ENCODE measurements at regions not wholly inside any gene's neighbourhood (a gene's known extent, or its start where the extent isn't known, plus 50 kb on each side); places are given as distances from the start of the nearest gene placed in this dataset.

GRCh38 chr18:41324934-41325333 is 630.1 kb upstream of the PIK3C3 start:
- Histone ChIP-seq H3K27ac (ENCODE audit: control insufficient read depth, insufficient read depth) (no peak overlapping the region), H3K9ac (ENCODE audit: control insufficient read depth, insufficient read depth, low read length) (no peak overlapping the region), H3K4me1 (ENCODE audit: control insufficient read depth, insufficient read depth, low read length) (no peaks in the 10 kb centered on the region), H3K36me3 (ENCODE audit: control insufficient read depth in 2 of 2, insufficient read depth in 2 of 2, low read length in 1 of 2) (no peaks in the 10 kb centered on the region), H4K20me1 (ENCODE audit: control insufficient read depth, insufficient read depth) (no peaks in the 10 kb centered on the region), H3K9me3 (replicated peaks; ENCODE audit: control insufficient read depth, insufficient read depth, low read length) (no peaks in the 10 kb centered on the region), H3K27me3 (replicated peaks in 1 of 2; ENCODE audit: control insufficient read depth in 2 of 2, insufficient read depth in 2 of 2, low read length in 1 of 2) (no peaks in the 10 kb centered on the region), H3K79me2 (ENCODE audit: control insufficient read depth, insufficient read depth, low read length) (no peaks in the 10 kb centered on the region), H3K4me2 (ENCODE audit: control insufficient read depth, insufficient read depth) (no peak overlapping the region), H3K4me3 (no peak overlapping the region), H2AFZ (ENCODE audit: control insufficient read depth, low read depth, low read length) (no peak overlapping the region)
- ChIA-PET SMC1A (ENCODE audit: uncharacterized antibody, unreplicated experiment) (no interaction called here), POLR2A (no interaction called here), RAD21 (ENCODE audit: unreplicated experiment) (no interaction called here), CTCF (no interaction called here)
- no peak for TF ChIP-seq TBL1XR1 (IDR thresholded peaks at IDR 0.05; ENCODE audit: low read depth, low read length)
- WGBS (ENCODE audit: insufficient coverage, insufficient replicate concordance, low lambda C conversion rate, missing lambda C conversion rate), result 14% methylated on average over 2 of the region's 2 CpGs
- in situ Hi-C loops (cut with MboI), result no loop called here
- no peak for ATAC-seq
- BruUV-seq (replicated peaks), result no TSS peak
- DNase-seq (ENCODE audit: low read depth, low spot score), result no peak
- intact Hi-C loops (cut with micrococcal nuclease; ENCODE audit: unreplicated experiment), result no loop called here
- FAIRE-seq, result no peak

GRCh38 chr18:41324020-41324791 is 630.8 kb upstream of the PIK3C3 start:
- RAD21 ChIA-PET (ENCODE audit: unreplicated experiment), result no interaction called here
- POLR2A ChIA-PET, result interaction anchor here (0.6 kb wide), 1 partner anchor 18 kb away, joined by 3 read pairs; no protein-coding TSS in a partner anchor
- CTCF ChIA-PET, result no interaction called here
- Histone ChIP-seq H2AFZ (ENCODE audit: control insufficient read depth, low read depth, low read length) (no peak overlapping the region), H3K79me2 (ENCODE audit: control insufficient read depth, insufficient read depth, low read length) (no peaks in the 10 kb centered on the region), H3K9ac (ENCODE audit: control insufficient read depth, insufficient read depth, low read length) (no peak overlapping the region), H3K4me3 (no peak overlapping the region), H3K36me3 (ENCODE audit: control insufficient read depth in 2 of 2, insufficient read depth in 2 of 2, low read length in 1 of 2) (no peaks in the 10 kb centered on the region), H3K27ac (ENCODE audit: control insufficient read depth, insufficient read depth) (no peak overlapping the region), H4K20me1 (ENCODE audit: control insufficient read depth, insufficient read depth) (no peaks in the 10 kb centered on the region), H3K4me1 (ENCODE audit: control insufficient read depth, insufficient read depth, low read length) (no peaks in the 10 kb centered on the region), H3K9me3 (replicated peaks; ENCODE audit: control insufficient read depth, insufficient read depth, low read length) (no peaks in the 10 kb centered on the region), H3K4me2 (ENCODE audit: control insufficient read depth, insufficient read depth) (no peak overlapping the region), H3K27me3 (replicated peaks in 1 of 2; ENCODE audit: control insufficient read depth in 2 of 2, insufficient read depth in 2 of 2, low read length in 1 of 2) (no peaks in the 10 kb centered on the region)
- no peak for TF ChIP-seq NFXL1 (IDR thresholded peaks at IDR 0.05; ENCODE audit: borderline replicate concordance)
- no peak for TF ChIP-seq NFIC (IDR thresholded peaks at IDR 0.05; ENCODE audit: low read depth, low read length)
- TF ChIP-seq CHD1 (IDR thresholded peaks at IDR 0.05; ENCODE audit: low read depth, low read length), result no peak
- no peak for TF ChIP-seq PBX3 (IDR thresholded peaks at IDR 0.05; ENCODE audit: insufficient replicate concordance, low read depth, low read length)
- TF ChIP-seq SIN3A (IDR thresholded peaks at IDR 0.05; ENCODE audit: low read depth, low read length), result no peak
- DNase-seq (ENCODE audit: low read depth, low spot score) (no peak), ATAC-seq (no peak), FAIRE-seq (no peak)
- 0% methylated on average over 2 of the region's 2 CpGs for WGBS (ENCODE audit: insufficient coverage, insufficient replicate concordance, low lambda C conversion rate, missing lambda C conversion rate)
- in situ Hi-C loops (cut with MboI) (no loop called here), intact Hi-C loops (cut with micrococcal nuclease; ENCODE audit: unreplicated experiment) (no loop called here)
- BruUV-seq (replicated peaks), result no TSS peak
- SMC1A ChIA-PET (ENCODE audit: uncharacterized antibody, unreplicated experiment), result no interaction called here

Data from GM12878 (cell line).